Spleen (tissue), 11 donors: ENCODE measurements at regions not wholly inside any gene's neighbourhood (a gene's known extent, or its start where the extent isn't known, plus 50 kb on each side); places are given as distances from the start of the nearest gene placed in this dataset.

ENCODE experiments used
- DNase-seq: peaks from one replicate; pipeline ENCODE4 v3.0.0-alpha.2; 2020
- H3K27ac ChIP-seq, 8 donors: fragments of 200-600 bp; sonication (generic) in 7 of 8; 1 replicate in 4 of 8; 2 replicates in 4 of 8; pipeline versions ENCODE4 v1.5.0 to v1.8.0; 2016 to 2021; ENCODE audit warnings: inconsistent platforms in 4 of 8, mild to moderate bottlenecking in 4 of 8, moderate library complexity in 1 of 8
- H3K27me3 ChIP-seq, 7 donors: fragments of 200-600 bp; sonication (generic) in 6 of 7; replicated peaks in 1 of 7; 1 replicate in 4 of 7; 2 replicates in 3 of 7; pipeline versions ENCODE4 v1.5.0 to v1.8.0; 2016 to 2021; ENCODE audit warnings: inconsistent platforms in 3 of 7, mild to moderate bottlenecking in 1 of 7
- H3K36me3 ChIP-seq, 6 donors: fragments of 200-600 bp; sonication (generic) in 5 of 6; 1 replicate in 4 of 6; 2 replicates in 2 of 6; pipeline versions ENCODE4 v1.5.0 to v1.8.0; 2016 to 2021; ENCODE audit warnings: inconsistent platforms in 2 of 6
- H3K4me1 ChIP-seq, 6 donors: fragments of 200-600 bp; sonication (generic) in 5 of 6; 1 replicate in 3 of 6; 2 replicates in 3 of 6; pipeline versions ENCODE4 v1.5.0 to v1.8.0; 2016 to 2021; ENCODE audit warnings: inconsistent platforms in 3 of 6
- H3K4me3 ChIP-seq, 8 donors: fragments of 200-600 bp; sonication (generic) in 7 of 8; 1 replicate in 4 of 8; 2 replicates in 4 of 8; pipeline versions ENCODE4 v1.5.0 to v1.8.0; 2016 to 2021; ENCODE audit warnings: inconsistent platforms in 4 of 8, mild to moderate bottlenecking in 4 of 8, moderate library complexity in 2 of 8
- H3K9me3 ChIP-seq, 8 donors: fragments of 200-600 bp; sonication (generic) in 7 of 8; 1 replicate in 4 of 8; 2 replicates in 4 of 8; pipeline versions ENCODE4 v1.5.0 to v1.8.0; 2016 to 2021; ENCODE audit warnings: inconsistent platforms in 4 of 8
- CTCF ChIP-seq, 11 experiments: fragments of 200-600 bp in 7 of 11; fragments of 450-650 bp in 4 of 11; sonication (generic) in 4 of 11; IDR thresholded peaks in 8 of 11; conservative IDR thresholded peaks in 3 of 11; 1 replicate in 7 of 11; 2 replicates in 4 of 11; pipeline versions ENCODE4 v1.4.0 to v1.8.0; 2016 to 2021; ENCODE audit warnings: antibody characterized with exemption in 11 of 11, inconsistent platforms in 4 of 11, mild to moderate bottlenecking in 1 of 11
- POLR2A ChIP-seq, 3 donors: fragments of 450-650 bp; IDR thresholded peaks; one replicate each; pipeline ENCODE4 v1.5.1; 2017; ENCODE audit warnings: antibody characterized with exemption in 3 of 3, mild to moderate bottlenecking in 1 of 3
- POLR2AphosphoS5 ChIP-seq, 3 donors: sonication (generic); formaldehyde crosslinking; IDR thresholded peaks; one replicate each; pipeline ENCODE4 v1.5.1; 2017; ENCODE audit warnings: antibody characterized with exemption in 3 of 3
- WGBS, 5 donors: extraction: QIAGEN DNeasy Blood & Tissue Kit in 3 of 5; methylation state at CpG; one replicate each; pipeline versions ENCODE4 v1.1.5 to v1.1.7; 2013 to 2018; 5-methylcytosine and 5-hydroxymethylcytosine counted together
- intact Hi-C: fragments of 100-400 bp; cut with DNase I; formaldehyde crosslinking; loops from one replicate; pipeline ENCODE4 v1.15.0; 2023; ENCODE audit warnings: low total_unique reads
- donor health status: healthy with polysubstance abuse.
- donor health status: DM: no; HTN: no; CAD: no; lungs with moderate emphysema.
- donor health status: DM: no; HTN: no; CAD: no.
- donor health status: Bipolar disorder and iron deficiency.
- donor health status: healthy.
- donor health status: DM: no; HTN: no; CAD: no.
- donor health status: DM: yes; HTN: yes; CAD: no.

- intact Hi-C loops: no loop called here
- H3K9me3 ChIP-seq: peaks cover 0 to 26% (median 15%) of the 10 kb centered on the region in 8 donors
- no peaks in the 10 kb centered on the region for H3K27me3 ChIP-seq
- 75 to 87% (median 80%) methylated on average over 7 of the region's 7 CpGs for WGBS, 5 donors
- H3K4me3 ChIP-seq: no peak overlapping the region
- H3K36me3 ChIP-seq: no peaks in the 10 kb centered on the region
- no peak for TF ChIP-seq POLR2A (IDR thresholded peaks at IDR 0.05)
- no peak for TF ChIP-seq CTCF (IDR thresholded peaks at IDR 0.05 in 8 of 11, conservative IDR thresholded peaks at IDR 0.05 in 3 of 11)
- TF ChIP-seq POLR2AphosphoS5 (IDR thresholded peaks at IDR 0.05): no peak
- no peak overlapping the region for H3K27ac ChIP-seq
- H3K4me1 ChIP-seq: no peaks in the 10 kb centered on the region
- DNase-seq: peak; percentile 39
Measured at GRCh38 chr20:23266530-23267398, 83.8 kb upstream of the NXT1 start.

GRCh38 chr20:23265226-23265625 is 85.4 kb upstream of the NXT1 start:
- 86 to 94% (median 91%) methylated on average over 6 to 8 of the region's 8 CpGs for WGBS, 5 donors
- peaks cover 0 to 26% (median 15%) of the 10 kb centered on the region in 8 donors for H3K9me3 ChIP-seq
- H3K36me3 ChIP-seq: no peaks in the 10 kb centered on the region
- H3K27me3 ChIP-seq: no peaks in the 10 kb centered on the region
- peak; percentile 30 for DNase-seq
- H3K27ac ChIP-seq: no peak overlapping the region
- TF ChIP-seq POLR2A (IDR thresholded peaks at IDR 0.05): no peak
- TF ChIP-seq CTCF (IDR thresholded peaks at IDR 0.05 in 8 of 11, conservative IDR thresholded peaks at IDR 0.05 in 3 of 11): no peak
- TF ChIP-seq POLR2AphosphoS5 (IDR thresholded peaks at IDR 0.05): no peak
- intact Hi-C loops: no loop called here
- H3K4me1 ChIP-seq: no peaks in the 10 kb centered on the region
- H3K4me3 ChIP-seq: no peak overlapping the region

- Histone ChIP-seq H3K27ac (no peak overlapping the region), H3K4me1 (no peaks in the 10 kb centered on the region), H3K36me3 (no peaks in the 10 kb centered on the region), H3K27me3 (no peaks in the 10 kb centered on the region), H3K9me3 (peaks cover 0 to 24% (median 15%) of the 10 kb centered on the region in 8 donors), H3K4me3 (no peak overlapping the region)
- peak; percentile 34 for DNase-seq
- intact Hi-C loops: no loop called here
- TF ChIP-seq CTCF (IDR thresholded peaks at IDR 0.05 in 8 of 11, conservative IDR thresholded peaks at IDR 0.05 in 3 of 11) (no peak), POLR2A (IDR thresholded peaks at IDR 0.05) (no peak), POLR2AphosphoS5 (IDR thresholded peaks at IDR 0.05) (no peak)
- WGBS, 5 donors: 80 to 97% (median 88%) methylated on average over 4 of the region's 4 CpGs
Measured at GRCh38 chr20:23264545-23264944, 86.0 kb upstream of the NXT1 start.

- no peak for TF ChIP-seq CTCF (IDR thresholded peaks at IDR 0.05 in 8 of 11, conservative IDR thresholded peaks at IDR 0.05 in 3 of 11)
- TF ChIP-seq POLR2AphosphoS5 (IDR thresholded peaks at IDR 0.05): no peak
- TF ChIP-seq POLR2A (IDR thresholded peaks at IDR 0.05): no peak
- H3K27me3 ChIP-seq: peaks cover 0 to 6% (median 0%) of the 10 kb centered on the region in 7 donors
- no peaks in the 10 kb centered on the region for H3K36me3 ChIP-seq
- no peak for DNase-seq
- intact Hi-C loops: no loop called here
- peaks cover 0 to 34% (median 21%) of the 10 kb centered on the region in 6 donors for H3K4me1 ChIP-seq
- no peak overlapping the region for H3K4me3 ChIP-seq
- no peak overlapping the region for H3K27ac ChIP-seq
- WGBS, 5 donors: 91 to 95% (median 94%) methylated on average over 4 to 6 of the region's 6 CpGs
- H3K9me3 ChIP-seq: peaks cover 0 to 7% (median 5%) of the 10 kb centered on the region in 8 donors
Measured at GRCh38 chr20:23260181-23260840, 90.3 kb upstream of the NXT1 start.
